ENCODE measurements at regions not wholly inside any gene's neighbourhood (a gene's known extent, or its start where the extent isn't known, plus 50 kb on each side); places are given as distances from the start of the nearest gene placed in this dataset.

DNA sequence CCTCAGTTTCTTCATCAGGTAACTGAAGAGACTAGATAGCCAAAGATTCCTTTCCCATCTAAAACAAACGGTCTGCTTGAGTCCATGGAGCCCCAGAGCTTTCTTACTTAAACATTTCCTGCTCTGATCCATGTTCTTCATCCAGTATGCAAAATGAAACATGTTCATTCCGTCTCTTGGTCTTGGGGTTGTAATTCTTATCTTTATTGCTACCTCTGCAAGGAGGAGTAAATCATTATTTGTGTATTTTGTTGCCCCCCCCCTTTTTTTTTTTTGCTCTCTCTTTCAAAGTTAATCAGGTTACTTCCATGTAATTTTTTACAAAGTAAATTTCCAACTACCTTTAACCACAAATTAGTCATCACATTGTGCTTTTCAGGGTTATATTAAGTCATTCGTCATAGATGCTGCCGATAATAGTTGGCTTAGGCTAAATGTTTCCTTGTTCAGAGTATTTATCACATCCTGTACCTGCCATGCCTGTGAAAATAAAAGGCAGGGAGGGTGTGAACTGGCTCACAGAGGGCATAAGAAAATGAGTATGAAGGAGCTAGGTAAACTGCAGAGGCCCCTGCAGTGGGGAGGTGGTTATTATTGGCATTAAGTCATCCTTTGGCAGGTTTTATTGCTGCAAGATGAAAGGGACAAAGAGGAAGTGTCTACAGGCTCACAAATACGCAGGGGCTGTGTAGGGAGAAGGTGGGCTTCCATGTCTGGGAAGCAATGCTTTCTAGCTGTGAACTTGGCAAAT, 76.7 kb upstream of the HS3ST1 start:
- Mint-ChIP-seq H3K4me3 (no peak overlapping the region), H3K27ac (ENCODE audit: unreplicated experiment) (no peak overlapping the region), H3K27me3 (ENCODE audit: low read depth) (no peaks in the 10 kb centered on the region), H3K4me1 (peaks cover 12% of the 10 kb centered on the region), H3K36me3 (ENCODE audit: low read depth) (no peaks in the 10 kb centered on the region), H3K9me3 (peaks cover 3% of the 10 kb centered on the region)
- TF ChIP-seq, protein P1, sequence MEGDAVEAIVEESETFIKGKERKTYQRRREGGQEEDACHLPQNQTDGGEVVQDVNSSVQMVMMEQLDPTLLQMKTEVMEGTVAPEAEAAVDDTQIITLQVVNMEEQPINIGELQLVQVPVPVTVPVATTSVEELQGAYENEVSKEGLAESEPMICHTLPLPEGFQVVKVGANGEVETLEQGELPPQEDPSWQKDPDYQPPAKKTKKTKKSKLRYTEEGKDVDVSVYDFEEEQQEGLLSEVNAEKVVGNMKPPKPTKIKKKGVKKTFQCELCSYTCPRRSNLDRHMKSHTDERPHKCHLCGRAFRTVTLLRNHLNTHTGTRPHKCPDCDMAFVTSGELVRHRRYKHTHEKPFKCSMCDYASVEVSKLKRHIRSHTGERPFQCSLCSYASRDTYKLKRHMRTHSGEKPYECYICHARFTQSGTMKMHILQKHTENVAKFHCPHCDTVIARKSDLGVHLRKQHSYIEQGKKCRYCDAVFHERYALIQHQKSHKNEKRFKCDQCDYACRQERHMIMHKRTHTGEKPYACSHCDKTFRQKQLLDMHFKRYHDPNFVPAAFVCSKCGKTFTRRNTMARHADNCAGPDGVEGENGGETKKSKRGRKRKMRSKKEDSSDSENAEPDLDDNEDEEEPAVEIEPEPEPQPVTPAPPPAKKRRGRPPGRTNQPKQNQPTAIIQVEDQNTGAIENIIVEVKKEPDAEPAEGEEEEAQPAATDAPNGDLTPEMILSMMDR (conservative IDR thresholded peaks at IDR 0.05): no peak
- DNase-seq (ENCODE audit: low read depth, low spot score): no peak

DNA sequence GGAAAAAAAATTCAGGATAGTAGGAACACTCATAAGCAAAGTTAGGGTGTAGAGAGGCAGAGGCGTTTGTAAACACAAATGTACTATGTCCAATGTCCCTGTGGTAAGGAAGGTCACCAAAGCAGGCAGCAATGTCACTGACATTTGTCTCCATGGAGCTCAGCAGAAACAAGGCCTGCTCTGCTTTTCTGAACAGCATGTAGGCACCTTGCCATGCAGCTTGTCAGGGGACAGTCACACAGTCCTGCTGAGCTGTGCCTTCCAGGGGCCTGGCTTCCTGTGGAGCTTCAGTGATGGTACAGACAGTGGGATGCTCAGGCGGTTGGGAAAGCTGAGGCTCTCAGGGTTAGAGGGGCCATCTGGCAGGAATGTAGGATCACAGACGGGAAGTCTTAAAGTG, 74.5 kb upstream of the HS3ST1 start:
- no peak overlapping the region for H3K27ac Mint-ChIP-seq (ENCODE audit: unreplicated experiment)
- H3K27me3 Mint-ChIP-seq (ENCODE audit: low read depth): no peaks in the 10 kb centered on the region
- DNase-seq (ENCODE audit: low read depth, low spot score): peak; percentile 1
- no peak overlapping the region for H3K4me3 Mint-ChIP-seq
- H3K4me1 Mint-ChIP-seq: peaks cover 12% of the 10 kb centered on the region
- TF ChIP-seq, protein P1 (conservative IDR thresholded peaks at IDR 0.05): no peak
- H3K36me3 Mint-ChIP-seq (ENCODE audit: low read depth): no peaks in the 10 kb centered on the region
- H3K9me3 Mint-ChIP-seq: no peaks in the 10 kb centered on the region

DNA sequence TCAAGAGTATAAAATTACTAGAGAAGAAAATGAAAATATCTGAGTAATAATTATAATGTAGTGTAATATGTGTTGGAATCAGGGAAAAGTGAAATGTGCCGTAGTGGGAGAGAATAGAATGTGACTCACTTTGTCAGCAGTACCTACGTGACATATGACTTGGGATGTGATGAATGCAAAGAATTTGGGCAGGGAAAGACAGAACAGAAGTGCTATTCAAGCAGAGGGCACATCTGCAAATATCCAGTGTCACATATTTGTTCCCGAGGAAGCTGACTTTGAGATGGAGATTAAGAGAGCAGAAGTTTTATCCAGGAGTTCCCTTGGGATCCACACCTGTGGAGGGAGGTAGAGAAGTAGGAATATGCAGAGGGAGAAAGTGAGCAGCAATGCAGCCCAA, 69.3 kb upstream of the HS3ST1 start:
- peaks cover 6% of the 10 kb centered on the region for H3K9me3 Mint-ChIP-seq
- no peak overlapping the region for H3K27ac Mint-ChIP-seq (ENCODE audit: unreplicated experiment)
- H3K4me1 Mint-ChIP-seq: peaks cover 22% of the 10 kb centered on the region
- H3K4me3 Mint-ChIP-seq: no peak overlapping the region
- peaks cover 3% of the 10 kb centered on the region for H3K36me3 Mint-ChIP-seq (ENCODE audit: low read depth)
- DNase-seq (ENCODE audit: low read depth, low spot score): no peak
- H3K27me3 Mint-ChIP-seq (ENCODE audit: low read depth): no peaks in the 10 kb centered on the region
- TF ChIP-seq, protein P1 (conservative IDR thresholded peaks at IDR 0.05): no peak

DNA sequence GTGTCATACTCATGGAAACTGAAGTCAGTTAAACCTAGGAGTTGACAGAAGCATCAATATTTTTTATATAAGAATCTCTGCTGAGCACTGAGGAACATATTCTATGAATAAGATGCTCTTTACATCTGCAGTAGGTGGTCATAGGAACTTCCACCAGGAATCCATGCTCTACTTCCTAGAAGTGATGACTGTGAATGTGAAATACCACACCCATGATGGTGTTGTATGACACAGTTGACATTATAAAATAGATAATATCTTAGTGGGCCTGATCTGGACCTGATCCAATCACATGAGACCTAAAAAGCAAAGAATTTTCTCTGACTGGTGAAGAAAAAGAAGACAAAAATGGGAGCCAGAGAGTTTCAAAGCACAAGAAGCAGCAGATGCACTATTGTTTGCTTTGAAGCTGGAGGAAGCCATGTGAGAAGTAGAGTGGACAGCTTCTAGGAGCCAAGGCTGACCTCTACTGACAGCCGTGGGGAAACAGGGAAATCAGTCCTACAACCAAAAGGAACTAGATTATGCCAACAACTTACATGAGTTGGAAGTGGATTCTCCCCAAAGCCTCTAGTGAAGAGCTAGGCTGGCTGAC, 68.6 kb upstream of the HS3ST1 start:
- peaks cover 6% of the 10 kb centered on the region for H3K9me3 Mint-ChIP-seq
- TF ChIP-seq, protein P1 (conservative IDR thresholded peaks at IDR 0.05): no peak
- peaks cover 3% of the 10 kb centered on the region for H3K36me3 Mint-ChIP-seq (ENCODE audit: low read depth)
- peaks cover 15% of the 10 kb centered on the region for H3K4me1 Mint-ChIP-seq
- H3K4me3 Mint-ChIP-seq: no peak overlapping the region
- no peaks in the 10 kb centered on the region for H3K27me3 Mint-ChIP-seq (ENCODE audit: low read depth)
- DNase-seq (ENCODE audit: low read depth, low spot score): no peak
- no peak overlapping the region for H3K27ac Mint-ChIP-seq (ENCODE audit: unreplicated experiment)

DNA sequence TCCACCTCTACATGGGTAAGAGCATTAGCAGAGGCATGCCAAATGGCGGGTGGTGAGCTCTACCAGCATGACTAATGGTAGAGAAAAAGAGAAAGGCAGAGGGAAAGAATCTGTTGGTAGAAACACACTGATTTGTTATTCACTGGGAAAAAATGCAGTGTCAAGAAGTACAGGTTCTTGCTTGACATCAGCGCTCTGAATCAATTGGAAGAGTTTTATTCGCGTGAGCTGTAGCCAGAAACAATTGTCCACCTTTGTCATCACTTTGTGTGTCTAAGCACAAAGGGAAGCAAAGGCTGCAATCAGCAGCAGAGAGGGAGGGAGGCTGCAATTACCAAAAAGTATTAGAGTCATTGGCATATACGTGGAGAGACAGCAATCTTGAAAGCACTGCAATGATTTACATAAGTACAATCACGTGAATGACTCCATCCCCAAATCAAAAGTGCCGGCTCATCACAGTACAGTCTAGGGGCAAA, 67.7 kb upstream of the HS3ST1 start:
- H3K9me3 Mint-ChIP-seq: peaks cover 10% of the 10 kb centered on the region
- no peak overlapping the region for H3K4me3 Mint-ChIP-seq
- peaks cover 15% of the 10 kb centered on the region for H3K4me1 Mint-ChIP-seq
- TF ChIP-seq, protein P1 (conservative IDR thresholded peaks at IDR 0.05): no peak
- no peak for DNase-seq (ENCODE audit: low read depth, low spot score)
- peaks cover 3% of the 10 kb centered on the region for H3K36me3 Mint-ChIP-seq (ENCODE audit: low read depth)
- H3K27ac Mint-ChIP-seq (ENCODE audit: unreplicated experiment): no peak overlapping the region
- no peaks in the 10 kb centered on the region for H3K27me3 Mint-ChIP-seq (ENCODE audit: low read depth)

Measured in neural crest cell (in vitro differentiated cells).